H1 (cell line): ENCODE measurements at regions not wholly inside any gene's neighbourhood (a gene's known extent, or its start where the extent isn't known, plus 50 kb on each side); places are given as distances from the start of the nearest gene placed in this dataset.

Experiments used
- EGR1 ChIP-seq: IDR thresholded peaks from 2 replicates; pipeline ENCODE4 v1.6.1; 2011; ENCODE audit warnings: low read depth, low read length, borderline replicate concordance
- NANOG ChIP-seq: IDR thresholded peaks from 2 replicates; pipeline ENCODE4 v1.6.1; 2011; ENCODE audit warnings: low read length, low read depth, mild to moderate bottlenecking, inconsistent platforms; ENCODE audit not compliant: insufficient read depth, poor library complexity, severe bottlenecking
- TF ChIP-seq, protein P1 (sequence below): fragments of 300-600 bp; sonication (generic); IDR thresholded peaks from 2 replicates; pipeline ENCODE4 v1.7.1; 2012; ENCODE audit warnings: low read length, moderate library complexity, mild to moderate bottlenecking, inconsistent platforms; ENCODE audit not compliant: insufficient replicate concordance
- TF ChIP-seq, protein P2 (sequence below): IDR thresholded peaks from 2 replicates; pipeline ENCODE4 v1.6.1; 2011; ENCODE audit warnings: low read length, improper control_type of control experiment

GRCh38 chr3:80087767-80088166 lies 320.0 kb upstream of the ROBO1 start (continued):
- TF ChIP-seq, protein P1, sequence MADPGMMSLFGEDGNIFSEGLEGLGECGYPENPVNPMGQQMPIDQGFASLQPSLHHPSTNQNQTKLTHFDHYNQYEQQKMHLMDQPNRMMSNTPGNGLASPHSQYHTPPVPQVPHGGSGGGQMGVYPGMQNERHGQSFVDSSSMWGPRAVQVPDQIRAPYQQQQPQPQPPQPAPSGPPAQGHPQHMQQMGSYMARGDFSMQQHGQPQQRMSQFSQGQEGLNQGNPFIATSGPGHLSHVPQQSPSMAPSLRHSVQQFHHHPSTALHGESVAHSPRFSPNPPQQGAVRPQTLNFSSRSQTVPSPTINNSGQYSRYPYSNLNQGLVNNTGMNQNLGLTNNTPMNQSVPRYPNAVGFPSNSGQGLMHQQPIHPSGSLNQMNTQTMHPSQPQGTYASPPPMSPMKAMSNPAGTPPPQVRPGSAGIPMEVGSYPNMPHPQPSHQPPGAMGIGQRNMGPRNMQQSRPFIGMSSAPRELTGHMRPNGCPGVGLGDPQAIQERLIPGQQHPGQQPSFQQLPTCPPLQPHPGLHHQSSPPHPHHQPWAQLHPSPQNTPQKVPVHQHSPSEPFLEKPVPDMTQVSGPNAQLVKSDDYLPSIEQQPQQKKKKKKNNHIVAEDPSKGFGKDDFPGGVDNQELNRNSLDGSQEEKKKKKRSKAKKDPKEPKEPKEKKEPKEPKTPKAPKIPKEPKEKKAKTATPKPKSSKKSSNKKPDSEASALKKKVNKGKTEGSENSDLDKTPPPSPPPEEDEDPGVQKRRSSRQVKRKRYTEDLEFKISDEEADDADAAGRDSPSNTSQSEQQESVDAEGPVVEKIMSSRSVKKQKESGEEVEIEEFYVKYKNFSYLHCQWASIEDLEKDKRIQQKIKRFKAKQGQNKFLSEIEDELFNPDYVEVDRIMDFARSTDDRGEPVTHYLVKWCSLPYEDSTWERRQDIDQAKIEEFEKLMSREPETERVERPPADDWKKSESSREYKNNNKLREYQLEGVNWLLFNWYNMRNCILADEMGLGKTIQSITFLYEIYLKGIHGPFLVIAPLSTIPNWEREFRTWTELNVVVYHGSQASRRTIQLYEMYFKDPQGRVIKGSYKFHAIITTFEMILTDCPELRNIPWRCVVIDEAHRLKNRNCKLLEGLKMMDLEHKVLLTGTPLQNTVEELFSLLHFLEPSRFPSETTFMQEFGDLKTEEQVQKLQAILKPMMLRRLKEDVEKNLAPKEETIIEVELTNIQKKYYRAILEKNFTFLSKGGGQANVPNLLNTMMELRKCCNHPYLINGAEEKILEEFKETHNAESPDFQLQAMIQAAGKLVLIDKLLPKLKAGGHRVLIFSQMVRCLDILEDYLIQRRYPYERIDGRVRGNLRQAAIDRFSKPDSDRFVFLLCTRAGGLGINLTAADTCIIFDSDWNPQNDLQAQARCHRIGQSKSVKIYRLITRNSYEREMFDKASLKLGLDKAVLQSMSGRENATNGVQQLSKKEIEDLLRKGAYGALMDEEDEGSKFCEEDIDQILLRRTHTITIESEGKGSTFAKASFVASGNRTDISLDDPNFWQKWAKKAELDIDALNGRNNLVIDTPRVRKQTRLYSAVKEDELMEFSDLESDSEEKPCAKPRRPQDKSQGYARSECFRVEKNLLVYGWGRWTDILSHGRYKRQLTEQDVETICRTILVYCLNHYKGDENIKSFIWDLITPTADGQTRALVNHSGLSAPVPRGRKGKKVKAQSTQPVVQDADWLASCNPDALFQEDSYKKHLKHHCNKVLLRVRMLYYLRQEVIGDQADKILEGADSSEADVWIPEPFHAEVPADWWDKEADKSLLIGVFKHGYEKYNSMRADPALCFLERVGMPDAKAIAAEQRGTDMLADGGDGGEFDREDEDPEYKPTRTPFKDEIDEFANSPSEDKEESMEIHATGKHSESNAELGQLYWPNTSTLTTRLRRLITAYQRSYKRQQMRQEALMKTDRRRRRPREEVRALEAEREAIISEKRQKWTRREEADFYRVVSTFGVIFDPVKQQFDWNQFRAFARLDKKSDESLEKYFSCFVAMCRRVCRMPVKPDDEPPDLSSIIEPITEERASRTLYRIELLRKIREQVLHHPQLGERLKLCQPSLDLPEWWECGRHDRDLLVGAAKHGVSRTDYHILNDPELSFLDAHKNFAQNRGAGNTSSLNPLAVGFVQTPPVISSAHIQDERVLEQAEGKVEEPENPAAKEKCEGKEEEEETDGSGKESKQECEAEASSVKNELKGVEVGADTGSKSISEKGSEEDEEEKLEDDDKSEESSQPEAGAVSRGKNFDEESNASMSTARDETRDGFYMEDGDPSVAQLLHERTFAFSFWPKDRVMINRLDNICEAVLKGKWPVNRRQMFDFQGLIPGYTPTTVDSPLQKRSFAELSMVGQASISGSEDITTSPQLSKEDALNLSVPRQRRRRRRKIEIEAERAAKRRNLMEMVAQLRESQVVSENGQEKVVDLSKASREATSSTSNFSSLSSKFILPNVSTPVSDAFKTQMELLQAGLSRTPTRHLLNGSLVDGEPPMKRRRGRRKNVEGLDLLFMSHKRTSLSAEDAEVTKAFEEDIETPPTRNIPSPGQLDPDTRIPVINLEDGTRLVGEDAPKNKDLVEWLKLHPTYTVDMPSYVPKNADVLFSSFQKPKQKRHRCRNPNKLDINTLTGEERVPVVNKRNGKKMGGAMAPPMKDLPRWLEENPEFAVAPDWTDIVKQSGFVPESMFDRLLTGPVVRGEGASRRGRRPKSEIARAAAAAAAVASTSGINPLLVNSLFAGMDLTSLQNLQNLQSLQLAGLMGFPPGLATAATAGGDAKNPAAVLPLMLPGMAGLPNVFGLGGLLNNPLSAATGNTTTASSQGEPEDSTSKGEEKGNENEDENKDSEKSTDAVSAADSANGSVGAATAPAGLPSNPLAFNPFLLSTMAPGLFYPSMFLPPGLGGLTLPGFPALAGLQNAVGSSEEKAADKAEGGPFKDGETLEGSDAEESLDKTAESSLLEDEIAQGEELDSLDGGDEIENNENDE, result no peak
- TF ChIP-seq EGR1 (no peak), NANOG (no peak)
- TF ChIP-seq, protein P2, sequence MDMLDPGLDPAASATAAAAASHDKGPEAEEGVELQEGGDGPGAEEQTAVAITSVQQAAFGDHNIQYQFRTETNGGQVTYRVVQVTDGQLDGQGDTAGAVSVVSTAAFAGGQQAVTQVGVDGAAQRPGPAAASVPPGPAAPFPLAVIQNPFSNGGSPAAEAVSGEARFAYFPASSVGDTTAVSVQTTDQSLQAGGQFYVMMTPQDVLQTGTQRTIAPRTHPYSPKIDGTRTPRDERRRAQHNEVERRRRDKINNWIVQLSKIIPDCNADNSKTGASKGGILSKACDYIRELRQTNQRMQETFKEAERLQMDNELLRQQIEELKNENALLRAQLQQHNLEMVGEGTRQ, result no peak
